Osteoblast (primary cell): ENCODE measurements at regions not wholly inside any gene's neighbourhood (a gene's known extent, or its start where the extent isn't known, plus 50 kb on each side); places are given as distances from the start of the nearest gene placed in this dataset.

ENCODE experiments used
- DNase-seq: peaks from one replicate; pipeline ENCODE4 v3.0.0; 2011; ENCODE audit warnings: low spot score, mixed read lengths; ENCODE audit not compliant: insufficient read length; ENCODE audit errors: missing footprints
- H2AFZ ChIP-seq: 2 replicates; pipeline ENCODE4 v1.6.0; 2011; ENCODE audit warnings: mild to moderate bottlenecking, low read length
- H3K27ac ChIP-seq: 2 replicates; pipeline ENCODE4 v1.5.1; 2011; ENCODE audit warnings: mild to moderate bottlenecking, low read depth, low read length, moderate library complexity
- H3K27me3 ChIP-seq: 2 replicates; pipeline ENCODE4 v1.6.0; 2012; ENCODE audit warnings: mild to moderate bottlenecking, control low read depth, inconsistent platforms, low read length, moderate library complexity; ENCODE audit not compliant: insufficient read depth
- H3K36me3 ChIP-seq: 2 replicates; pipeline ENCODE4 v1.5.1; 2011; ENCODE audit warnings: mild to moderate bottlenecking, low read length, control low read depth, moderate library complexity; ENCODE audit not compliant: insufficient read depth
- H3K4me1 ChIP-seq: 2 replicates; pipeline ENCODE4 v1.5.1; 2011; ENCODE audit warnings: mild to moderate bottlenecking, low read length, control low read depth, moderate library complexity; ENCODE audit not compliant: insufficient read depth
- H3K4me2 ChIP-seq: 2 replicates; pipeline ENCODE4 v1.6.0; 2011; ENCODE audit warnings: mild to moderate bottlenecking, low read length; ENCODE audit not compliant: insufficient read depth
- H3K4me3 ChIP-seq: fragments of 200-600 bp; sonication (generic); 3 replicates; pipeline ENCODE4 v1.5.1; 2012; ENCODE audit warnings: mild to moderate bottlenecking, low read length, inconsistent platforms; ENCODE audit not compliant: insufficient read depth
- H3K79me2 ChIP-seq: 2 replicates; pipeline ENCODE4 v1.6.0; 2012; ENCODE audit warnings: mild to moderate bottlenecking, low read length, control low read depth, inconsistent platforms; ENCODE audit not compliant: insufficient read depth
- H3K9me3 ChIP-seq: 2 replicates; pipeline ENCODE4 v1.5.1; 2011; ENCODE audit warnings: low read depth, low read length, control low read depth
- H4K20me1 ChIP-seq: 2 replicates; pipeline ENCODE4 v1.6.0; 2012; ENCODE audit warnings: mild to moderate bottlenecking, low read length, control low read depth; ENCODE audit not compliant: insufficient read depth
- TF ChIP-seq, protein P1 (sequence below): IDR thresholded peaks from 2 replicates; pipeline ENCODE4 v1.5.1; 2011; ENCODE audit warnings: mild to moderate bottlenecking, low read depth, low read length, moderate library complexity; ENCODE audit errors: extremely low read depth

DNA sequence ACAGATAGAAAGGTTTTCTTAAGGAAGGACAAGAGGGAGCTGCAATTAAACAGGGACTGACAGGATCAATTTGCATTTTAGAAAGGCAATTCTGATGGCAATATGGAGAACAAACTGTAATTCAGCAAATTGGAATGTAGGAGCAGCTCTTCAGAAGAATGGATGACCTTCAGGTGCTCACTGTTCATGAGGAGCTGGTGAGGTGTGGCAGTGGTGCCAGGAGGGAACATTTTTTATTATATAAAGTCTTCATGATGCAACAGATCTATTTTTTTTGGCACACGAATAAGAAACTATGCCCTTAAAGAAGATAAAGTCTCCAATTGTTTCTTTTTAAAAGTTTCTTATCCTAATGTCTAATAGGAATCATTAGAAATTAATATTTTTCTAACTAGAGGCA, 151.7 kb downstream of the SLC38A4 start:
- DNase-seq, result no peak
- H2AFZ ChIP-seq, result peak overlapping the region; percentile 21
- H3K9me3 ChIP-seq, result no peaks in the 10 kb centered on the region
- no peak overlapping the region for H3K4me3 ChIP-seq
- no peak overlapping the region for H3K27ac ChIP-seq
- TF ChIP-seq, protein P1, sequence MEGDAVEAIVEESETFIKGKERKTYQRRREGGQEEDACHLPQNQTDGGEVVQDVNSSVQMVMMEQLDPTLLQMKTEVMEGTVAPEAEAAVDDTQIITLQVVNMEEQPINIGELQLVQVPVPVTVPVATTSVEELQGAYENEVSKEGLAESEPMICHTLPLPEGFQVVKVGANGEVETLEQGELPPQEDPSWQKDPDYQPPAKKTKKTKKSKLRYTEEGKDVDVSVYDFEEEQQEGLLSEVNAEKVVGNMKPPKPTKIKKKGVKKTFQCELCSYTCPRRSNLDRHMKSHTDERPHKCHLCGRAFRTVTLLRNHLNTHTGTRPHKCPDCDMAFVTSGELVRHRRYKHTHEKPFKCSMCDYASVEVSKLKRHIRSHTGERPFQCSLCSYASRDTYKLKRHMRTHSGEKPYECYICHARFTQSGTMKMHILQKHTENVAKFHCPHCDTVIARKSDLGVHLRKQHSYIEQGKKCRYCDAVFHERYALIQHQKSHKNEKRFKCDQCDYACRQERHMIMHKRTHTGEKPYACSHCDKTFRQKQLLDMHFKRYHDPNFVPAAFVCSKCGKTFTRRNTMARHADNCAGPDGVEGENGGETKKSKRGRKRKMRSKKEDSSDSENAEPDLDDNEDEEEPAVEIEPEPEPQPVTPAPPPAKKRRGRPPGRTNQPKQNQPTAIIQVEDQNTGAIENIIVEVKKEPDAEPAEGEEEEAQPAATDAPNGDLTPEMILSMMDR, result no peak
- no peak overlapping the region for H3K4me2 ChIP-seq
- H3K27me3 ChIP-seq, result no peaks in the 10 kb centered on the region
- H3K4me1 ChIP-seq, result peaks cover 16% of the 10 kb centered on the region
- no peaks in the 10 kb centered on the region for H3K79me2 ChIP-seq
- no peaks in the 10 kb centered on the region for H3K36me3 ChIP-seq
- no peaks in the 10 kb centered on the region for H4K20me1 ChIP-seq

GRCh38 chr12:46671102-46671501, 154.7 kb downstream of the SLC38A4 start:
- Histone ChIP-seq H3K27me3 (no peaks in the 10 kb centered on the region), H3K4me1 (peaks cover 10% of the 10 kb centered on the region), H3K4me3 (no peak overlapping the region), H3K79me2 (no peaks in the 10 kb centered on the region), H2AFZ (no peak overlapping the region), H3K27ac (no peak overlapping the region), H3K4me2 (no peak overlapping the region), H3K36me3 (no peaks in the 10 kb centered on the region), H4K20me1 (no peaks in the 10 kb centered on the region), H3K9me3 (no peaks in the 10 kb centered on the region)
- DNase-seq, result no peak
- TF ChIP-seq, protein P1, result no peak

DNA sequence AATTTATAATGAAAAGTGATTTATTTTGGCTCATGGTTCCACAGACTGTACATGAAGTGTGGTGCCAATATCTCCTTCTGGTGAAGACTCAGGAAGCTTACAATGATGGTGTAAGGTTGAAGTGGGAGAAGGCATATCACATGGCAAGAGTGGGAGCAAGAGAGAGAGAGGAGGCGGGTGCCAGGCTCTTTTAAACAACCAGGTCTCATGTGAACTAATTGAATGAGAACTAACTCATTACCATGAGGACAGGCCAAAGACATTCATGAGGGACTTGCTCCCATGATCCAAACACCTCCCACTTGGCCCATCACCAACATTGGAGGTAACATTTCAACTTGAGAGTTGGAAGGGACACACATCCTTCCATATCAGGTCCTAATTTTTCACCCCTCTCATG, 155.2 kb downstream of the SLC38A4 start:
- Histone ChIP-seq H3K4me1 (peaks cover 13% of the 10 kb centered on the region), H3K27ac (no peak overlapping the region), H3K4me3 (no peak overlapping the region), H3K79me2 (no peaks in the 10 kb centered on the region), H3K27me3 (no peaks in the 10 kb centered on the region), H2AFZ (no peak overlapping the region), H4K20me1 (no peaks in the 10 kb centered on the region), H3K4me2 (no peak overlapping the region), H3K36me3 (no peaks in the 10 kb centered on the region), H3K9me3 (no peaks in the 10 kb centered on the region)
- no peak for DNase-seq
- TF ChIP-seq, protein P1, result no peak

DNA sequence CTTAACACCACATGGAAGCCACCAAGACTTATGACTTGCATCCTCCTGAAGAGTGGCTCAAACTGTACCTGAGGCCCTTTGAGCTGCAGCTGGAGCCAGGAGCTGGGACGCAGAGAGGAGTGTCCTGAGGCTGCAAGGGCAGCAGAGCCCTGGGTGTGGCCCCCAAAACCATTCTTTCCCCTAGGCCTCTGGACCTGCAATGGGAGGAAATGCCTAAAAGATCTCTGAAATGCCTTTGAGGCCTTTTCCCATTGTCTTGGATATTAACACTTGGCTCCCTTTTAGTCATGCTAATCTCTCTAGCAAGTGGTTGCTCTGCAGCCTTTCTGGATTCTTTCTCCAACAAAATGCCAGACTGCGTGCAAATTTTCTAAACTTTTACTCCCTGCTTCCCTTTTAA, 156.1 kb downstream of the SLC38A4 start:
- H3K4me1 ChIP-seq, result peaks cover 12% of the 10 kb centered on the region
- TF ChIP-seq, protein P1, result no peak
- no peak overlapping the region for H3K4me3 ChIP-seq
- DNase-seq, result no peak
- H3K9me3 ChIP-seq, result no peaks in the 10 kb centered on the region
- no peak overlapping the region for H3K4me2 ChIP-seq
- H3K79me2 ChIP-seq, result no peaks in the 10 kb centered on the region
- H4K20me1 ChIP-seq, result no peaks in the 10 kb centered on the region
- no peak overlapping the region for H3K27ac ChIP-seq
- H2AFZ ChIP-seq, result no peak overlapping the region
- H3K27me3 ChIP-seq, result no peaks in the 10 kb centered on the region
- no peaks in the 10 kb centered on the region for H3K36me3 ChIP-seq
